IMR-90 (cell line): ENCODE measurements at regions not wholly inside any gene's neighbourhood (a gene's known extent, or its start where the extent isn't known, plus 50 kb on each side); places are given as distances from the start of the nearest gene placed in this dataset.

Experiments
- ATAC-seq: fragments of 200-7000 bp; cut with Tn5 transposase; 2 replicates; pipeline ENCODE4 v1.9.1; 2020; ENCODE audit warnings: low read depth, mild to moderate bottlenecking, moderate library complexity
- BruUV-seq: library from RNA; stranded (reverse); fragments of 400-500 nt; replicated peaks from 2 replicates; lab custom pipeline; 2021; lab: Mats Ljungman, UMichigan
- CTCF ChIA-PET: fragments of 300-600 bp; formaldehyde crosslinking; extraction: SDS; loops from one replicate; lab custom pipeline; 2021; ENCODE audit warnings: antibody characterized with exemption; lab: Yijun Ruan, JAX
- POLR2A ChIA-PET: fragments of 300-600 bp; sonication (Branson Sonifier 250); formaldehyde crosslinking; loops from one replicate; lab custom pipeline; 2022; ENCODE audit warnings: antibody characterized with exemption; ENCODE audit not compliant: unreplicated experiment; lab: Charles Lee
- DNase-seq: peaks from one replicate; pipeline ENCODE4 v3.0.0; 2013
- H2AFZ ChIP-seq: replicated peaks from 2 replicates; pipeline ENCODE3; 2013; ENCODE audit warnings: low read length, mild to moderate bottlenecking; ENCODE audit not compliant: poor library complexity
- H2AK5ac ChIP-seq: 2 replicates; pipeline ENCODE4 v1.6.1; 2013; ENCODE audit warnings: low read depth, low read length, inconsistent platforms
- H2AK9ac ChIP-seq: replicated peaks from 2 replicates; pipeline ENCODE3; 2013; ENCODE audit warnings: mild to moderate bottlenecking, low read depth, low read length, moderate library complexity; ENCODE audit not compliant: poor library complexity
- H2BK120ac ChIP-seq: 2 replicates; pipeline ENCODE4 v1.6.1; 2013; ENCODE audit warnings: low read depth, low read length, inconsistent platforms
- H2BK15ac ChIP-seq: 3 replicates; pipeline ENCODE4 v1.6.1; 2013; ENCODE audit warnings: low read depth, low read length, inconsistent platforms
- H2BK20ac ChIP-seq: 2 replicates; pipeline ENCODE4 v1.6.1; 2013; ENCODE audit warnings: low read depth, mild to moderate bottlenecking, inconsistent platforms, low read length, moderate library complexity
- H2BK5ac ChIP-seq: 2 replicates; pipeline ENCODE4 v1.6.1; 2013; ENCODE audit warnings: mild to moderate bottlenecking, low read depth, low read length, inconsistent platforms; ENCODE audit not compliant: poor library complexity, severe bottlenecking
- H3K14ac ChIP-seq: replicated peaks from 2 replicates; pipeline ENCODE4 v1.6.1; 2013; ENCODE audit warnings: low read depth, low read length, inconsistent platforms
- H3K18ac ChIP-seq: 2 replicates; pipeline ENCODE4 v1.6.1; 2013; ENCODE audit warnings: low read depth, low read length, control low read depth
- H3K23ac ChIP-seq: 2 replicates; pipeline ENCODE4 v1.6.1; 2013; ENCODE audit warnings: low read depth, low read length, inconsistent platforms
- H3K27ac ChIP-seq: 2 replicates; pipeline ENCODE4 v1.5.1; 2013; ENCODE audit warnings: mild to moderate bottlenecking, control low read depth, low read length; ENCODE audit not compliant: insufficient read depth
- H3K27me3 ChIP-seq: 2 replicates; pipeline ENCODE4 v1.6.1; 2013; ENCODE audit warnings: low read length; ENCODE audit not compliant: control insufficient read depth, insufficient read depth
- H3K36me3 ChIP-seq: 2 replicates; pipeline ENCODE4 v1.6.1; 2013; ENCODE audit warnings: low read length, mixed read lengths; ENCODE audit not compliant: control insufficient read depth, insufficient read depth
- H3K4ac ChIP-seq: 2 replicates; pipeline ENCODE4 v1.6.1; 2013; ENCODE audit warnings: low read depth, low read length, inconsistent platforms
- H3K4me1 ChIP-seq: 2 replicates; pipeline ENCODE4 v1.6.1; 2013; ENCODE audit warnings: low read length, mixed read lengths; ENCODE audit not compliant: control insufficient read depth, insufficient read depth
- H3K4me2 ChIP-seq: 2 replicates; pipeline ENCODE4 v1.6.1; 2013; ENCODE audit warnings: low read depth, mild to moderate bottlenecking, control low read depth, low read length, moderate library complexity
- H3K4me3 ChIP-seq: 2 replicates; pipeline ENCODE4 v1.5.1; 2013; ENCODE audit warnings: low read depth, mild to moderate bottlenecking, control low read depth, low read length, moderate library complexity; ENCODE audit not compliant: insufficient read depth
- H3K56ac ChIP-seq: 2 replicates; pipeline ENCODE4 v1.6.1; 2013; ENCODE audit warnings: low read length, inconsistent platforms; ENCODE audit not compliant: insufficient read depth; ENCODE audit errors: extremely low read depth
- H3K79me1 ChIP-seq, 2 experiments: 2 replicates each; pipeline ENCODE4 v1.6.1; 2013; ENCODE audit warnings: low read length in 2 of 2, inconsistent platforms in 1 of 2, low read depth in 1 of 2
- H3K9ac ChIP-seq: 2 replicates; pipeline ENCODE4 v1.6.1; 2013; ENCODE audit warnings: low read depth, low read length, control low read depth
- H3K9me1 ChIP-seq: 2 replicates; pipeline ENCODE4 v1.6.1; 2013; ENCODE audit warnings: low read length, inconsistent platforms; ENCODE audit not compliant: insufficient read depth
- H3K9me3 ChIP-seq: 2 replicates; pipeline ENCODE4 v1.6.1; 2013; ENCODE audit warnings: low read length; ENCODE audit not compliant: control insufficient read depth, insufficient read depth
- H4K20me1 ChIP-seq: 2 replicates; pipeline ENCODE4 v1.6.1; 2013; ENCODE audit warnings: low read length, inconsistent platforms; ENCODE audit not compliant: insufficient read depth
- H4K5ac ChIP-seq: 2 replicates; pipeline ENCODE4 v1.6.1; 2013; ENCODE audit warnings: mild to moderate bottlenecking, low read depth, low read length, control low read depth
- H4K8ac ChIP-seq, 2 experiments: 2 replicates each; pipeline ENCODE4 v1.6.1; 2013; ENCODE audit warnings: low read depth in 2 of 2, low read length in 2 of 2, control low read depth in 1 of 2, inconsistent platforms in 1 of 2
- H4K91ac ChIP-seq: 2 replicates; pipeline ENCODE4 v1.6.1; 2013; ENCODE audit warnings: low read depth, low read length, inconsistent platforms; ENCODE audit not compliant: insufficient read depth
- BHLHE40 ChIP-seq: fragments of 150-350 bp; IDR thresholded peaks from 2 replicates; pipeline ENCODE4 v1.6.1; 2016; ENCODE audit warnings: mild to moderate bottlenecking, low read depth, low read length
- CEBPB ChIP-seq: IDR thresholded peaks from 2 replicates; pipeline ENCODE4 v1.6.1; 2012; ENCODE audit warnings: low read depth, low read length, improper control_type of control experiment
- CHD1 ChIP-seq: IDR thresholded peaks from 2 replicates; pipeline ENCODE4 v1.6.1; 2012; ENCODE audit warnings: low read depth, low read length, improper control_type of control experiment
- NFE2L2 ChIP-seq: fragments of 150-350 bp; IDR thresholded peaks from 2 replicates; pipeline ENCODE4 v1.6.1; 2016; ENCODE audit warnings: low read depth, mild to moderate bottlenecking, low read length
- RAD21 ChIP-seq: IDR thresholded peaks from 2 replicates; pipeline ENCODE4 v1.6.1; 2012; ENCODE audit warnings: low read length, improper control_type of control experiment
- SMC3 ChIP-seq: fragments of 150-350 bp; IDR thresholded peaks from 2 replicates; pipeline ENCODE4 v1.6.1; 2016; ENCODE audit warnings: low read depth, mild to moderate bottlenecking, antibody characterized with exemption, low read length, moderate library complexity
- WGBS, 2 experiments: methylation state at CpG; one replicate each; pipeline versions ENCODE4 v1.1.5 to v1.1.7; 2013; ENCODE audit warnings: missing lambda C conversion rate in 2 of 2; ENCODE audit not compliant: insufficient read length in 1 of 2; ENCODE audit errors: extremely low coverage in 2 of 2; 5-methylcytosine and 5-hydroxymethylcytosine counted together
- dilution Hi-C: fragments of 300-500 bp; cut with HindIII; formaldehyde crosslinking; loops from one replicate; pipeline ENCODE4 v1.14.3; 2018; ENCODE audit warnings: low sequenced_read_pairs; ENCODE audit not compliant: unreplicated experiment
- in situ Hi-C: fragments of 300-500 bp; cut with MboI; formaldehyde crosslinking; loops from 3 replicates; pipeline ENCODE4 v1.14.3; 2019; ENCODE audit warnings: low sequenced_read_pairs, inconsistent platforms, mixed read lengths
- intact Hi-C: fragments of 100-400 bp; cut with micrococcal nuclease; formaldehyde crosslinking; loops from 2 replicates; pipeline ENCODE4 v1.10.0; 2022
- TF ChIP-seq, protein P1 (sequence below): conservative IDR thresholded peaks from 2 replicates; pipeline ENCODE4 v1.5.1; 2012; ENCODE audit warnings: mild to moderate bottlenecking, low read depth, low read length, improper control_type of control experiment
- TF ChIP-seq, protein P2 (sequence below): fragments of 150-350 bp; IDR thresholded peaks from 2 replicates; pipeline ENCODE4 v1.6.1; 2017; ENCODE audit warnings: mild to moderate bottlenecking, antibody characterized with exemption, low read length, low read depth

DNA sequence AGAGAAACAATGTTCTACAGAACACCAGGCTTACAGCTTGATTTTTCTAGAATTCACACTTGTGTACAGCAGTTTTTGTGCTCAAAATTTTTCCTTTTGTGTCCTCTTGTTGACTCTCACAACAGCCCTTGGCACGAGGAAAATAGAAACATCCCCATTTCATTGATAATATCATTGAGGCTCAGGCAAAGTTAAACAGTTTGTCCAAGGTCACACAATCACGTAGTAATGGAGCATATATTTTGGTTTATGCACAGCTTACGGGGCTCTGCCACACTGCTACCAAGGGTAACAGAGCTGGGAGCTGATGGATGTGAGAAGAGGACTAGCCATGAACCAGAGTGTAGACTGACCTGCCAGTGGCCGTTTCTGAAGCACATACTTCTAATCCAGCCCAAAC, 292.0 kb downstream of the FZD1 start:
- Histone ChIP-seq H2BK5ac (no peak overlapping the region), H2BK20ac (no peak overlapping the region), H4K91ac (no peak overlapping the region), H3K4me3 (no peak overlapping the region), H4K5ac (no peak overlapping the region), H3K56ac (no peak overlapping the region), H3K4ac (no peak overlapping the region), H2BK15ac (no peak overlapping the region), H3K23ac (no peak overlapping the region), H2AK9ac (no peak overlapping the region), H3K4me2 (no peak overlapping the region), H4K8ac (no peak overlapping the region), H3K9ac (no peak overlapping the region), H3K18ac (no peak overlapping the region), H2AFZ (no peak overlapping the region), H3K9me3 (no peaks in the 10 kb centered on the region), H4K20me1 (no peaks in the 10 kb centered on the region), H2BK120ac (no peak overlapping the region), H3K9me1 (no peaks in the 10 kb centered on the region), H3K27ac (no peak overlapping the region), H2AK5ac (no peak overlapping the region), H3K14ac (no peak overlapping the region), H3K36me3 (no peaks in the 10 kb centered on the region), H3K4me1 (no peaks in the 10 kb centered on the region), H3K27me3 (no peaks in the 10 kb centered on the region), H3K79me1 (no peaks in the 10 kb centered on the region)
- in situ Hi-C loops (no loop called here), dilution Hi-C loops (no loop called here), intact Hi-C loops (no loop called here)
- no CpG with 5 or more reads among the region's 4 CpGs for WGBS, 2 experiments
- BruUV-seq, result no TSS peak
- POLR2A ChIA-PET, result no interaction called here
- CTCF ChIA-PET, result interaction anchor here (0.7 kb wide), 1 partner anchor 192 kb away, joined by 3 read pairs; no protein-coding TSS in a partner anchor
- no peak for TF ChIP-seq CEBPB
- no peak for TF ChIP-seq BHLHE40
- no peak for TF ChIP-seq CHD1
- TF ChIP-seq, protein P1, sequence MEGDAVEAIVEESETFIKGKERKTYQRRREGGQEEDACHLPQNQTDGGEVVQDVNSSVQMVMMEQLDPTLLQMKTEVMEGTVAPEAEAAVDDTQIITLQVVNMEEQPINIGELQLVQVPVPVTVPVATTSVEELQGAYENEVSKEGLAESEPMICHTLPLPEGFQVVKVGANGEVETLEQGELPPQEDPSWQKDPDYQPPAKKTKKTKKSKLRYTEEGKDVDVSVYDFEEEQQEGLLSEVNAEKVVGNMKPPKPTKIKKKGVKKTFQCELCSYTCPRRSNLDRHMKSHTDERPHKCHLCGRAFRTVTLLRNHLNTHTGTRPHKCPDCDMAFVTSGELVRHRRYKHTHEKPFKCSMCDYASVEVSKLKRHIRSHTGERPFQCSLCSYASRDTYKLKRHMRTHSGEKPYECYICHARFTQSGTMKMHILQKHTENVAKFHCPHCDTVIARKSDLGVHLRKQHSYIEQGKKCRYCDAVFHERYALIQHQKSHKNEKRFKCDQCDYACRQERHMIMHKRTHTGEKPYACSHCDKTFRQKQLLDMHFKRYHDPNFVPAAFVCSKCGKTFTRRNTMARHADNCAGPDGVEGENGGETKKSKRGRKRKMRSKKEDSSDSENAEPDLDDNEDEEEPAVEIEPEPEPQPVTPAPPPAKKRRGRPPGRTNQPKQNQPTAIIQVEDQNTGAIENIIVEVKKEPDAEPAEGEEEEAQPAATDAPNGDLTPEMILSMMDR, result no peak
- no peak for TF ChIP-seq NFE2L2
- no peak for TF ChIP-seq RAD21
- TF ChIP-seq, protein P2, sequence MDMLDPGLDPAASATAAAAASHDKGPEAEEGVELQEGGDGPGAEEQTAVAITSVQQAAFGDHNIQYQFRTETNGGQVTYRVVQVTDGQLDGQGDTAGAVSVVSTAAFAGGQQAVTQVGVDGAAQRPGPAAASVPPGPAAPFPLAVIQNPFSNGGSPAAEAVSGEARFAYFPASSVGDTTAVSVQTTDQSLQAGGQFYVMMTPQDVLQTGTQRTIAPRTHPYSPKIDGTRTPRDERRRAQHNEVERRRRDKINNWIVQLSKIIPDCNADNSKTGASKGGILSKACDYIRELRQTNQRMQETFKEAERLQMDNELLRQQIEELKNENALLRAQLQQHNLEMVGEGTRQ, result no peak
- TF ChIP-seq SMC3, result no peak
- ATAC-seq (no peak), DNase-seq (no peak)
